K562 (cell line): ENCODE measurements at regions not wholly inside any gene's neighbourhood (a gene's known extent, or its start where the extent isn't known, plus 50 kb on each side); places are given as distances from the start of the nearest gene placed in this dataset.

Source experiments
- ATAC-seq: fragments of 200-7000 bp; cut with Tn5 transposase; 3 replicates; pipeline ENCODE4 v1.9.1; 2020; ENCODE audit warnings: moderate library complexity
- BruUV-seq: library from RNA; stranded (reverse); fragments of 400-500 nt; replicated peaks from 2 replicates; lab custom pipeline; 2021; lab: Mats Ljungman, UMichigan
- CTCF ChIA-PET: fragments of 300-600 bp; formaldehyde crosslinking; extraction: SDS; loops from one replicate; lab custom pipeline; 2021; ENCODE audit warnings: low intra/inter-chr PET ratio; lab: Yijun Ruan, JAX
- POLR2A ChIA-PET: fragments of 300-600, 350-650 bp; sonication (Branson Sonifier 250); formaldehyde crosslinking; extraction: SDS; loops from one replicate; lab custom pipeline; 2021; ENCODE audit warnings: antibody characterized with exemption, inconsistent platforms; lab: Yijun Ruan, JAX
- DNase-seq, 4 experiments: peaks; one replicate each; pipeline versions ENCODE4 v3.0.0 to v3.0.0-alpha.2; 2011 to 2018; ENCODE audit warnings: low spot score in 3 of 4, mixed read lengths in 3 of 4; ENCODE audit errors: extremely low read depth in 1 of 4
- FAIRE-seq: peaks from 2 replicates; lab custom pipeline; 2011; peaks lifted over from hg19 to GRCh38; lab: Jason Lieb, UNC
- H2AFZ ChIP-seq: 2 replicates; pipeline ENCODE4 v1.6.0; 2011; ENCODE audit warnings: low read depth, low read length, control low read depth, inconsistent platforms
- H3K27ac ChIP-seq: fragments of 200-600 bp; 3 replicates; pipeline ENCODE4 v1.8.0; 2011; ENCODE audit warnings: low read depth, mild to moderate bottlenecking, control low read depth, inconsistent platforms, low read length, moderate library complexity, mixed read lengths; ENCODE audit errors: extremely low read depth
- H3K27me3 ChIP-seq, 2 experiments: fragments of 300-600 bp in 1 of 2; 2 replicates in 1 of 2; 3 replicates in 1 of 2; pipeline versions ENCODE4 v1.6.0 to v1.8.0; 2011; ENCODE audit warnings: inconsistent platforms in 2 of 2, low read length in 2 of 2, mild to moderate bottlenecking in 1 of 2, mixed read lengths in 1 of 2, moderate library complexity in 1 of 2; ENCODE audit not compliant: control insufficient read depth in 2 of 2, insufficient read depth in 2 of 2
- H3K36me3 ChIP-seq: fragments of 300-600 bp; 3 replicates; pipeline ENCODE4 v1.8.0; 2011; ENCODE audit warnings: mild to moderate bottlenecking, low read length, inconsistent platforms; ENCODE audit not compliant: control insufficient read depth, insufficient read depth
- H3K4me1 ChIP-seq, 2 experiments: fragments of 200-600 bp in 1 of 2; replicated peaks in 1 of 2; 2 replicates in 1 of 2; 3 replicates in 1 of 2; pipeline versions ENCODE4 v1.5.1 to v1.8.0; 2011; ENCODE audit warnings: inconsistent platforms in 2 of 2, low read length in 2 of 2, mild to moderate bottlenecking in 1 of 2, mixed read lengths in 1 of 2, moderate library complexity in 1 of 2; ENCODE audit not compliant: control insufficient read depth in 2 of 2, insufficient read depth in 2 of 2
- H3K4me2 ChIP-seq: 2 replicates; pipeline ENCODE4 v1.6.1; 2011; ENCODE audit warnings: low read length, control low read depth, inconsistent platforms, mixed read lengths; ENCODE audit not compliant: insufficient read depth
- H3K4me3 ChIP-seq: fragments of 200-600 bp; sonication (generic), shearing (Covaris generic); 2 replicates; pipeline ENCODE4 v1.5.1; 2016; ENCODE audit warnings: control low read depth, inconsistent platforms
- H3K79me2 ChIP-seq: fragments of 200-600 bp; 3 replicates; pipeline ENCODE4 v1.8.0; 2011; ENCODE audit warnings: low read length, inconsistent platforms; ENCODE audit not compliant: control insufficient read depth, insufficient read depth
- H3K9ac ChIP-seq, 2 experiments: 2 replicates each; pipeline versions ENCODE4 v1.6.0 to v1.6.1; 2011; ENCODE audit warnings: low read depth in 2 of 2, low read length in 2 of 2, control low read depth in 1 of 2, inconsistent platforms in 1 of 2, mild to moderate bottlenecking in 1 of 2, mixed read lengths in 1 of 2; ENCODE audit not compliant: insufficient read depth in 1 of 2
- H3K9me1 ChIP-seq: one replicate; pipeline ENCODE4 v1.6.0; 2011; ENCODE audit warnings: inconsistent platforms, mild to moderate bottlenecking, low read length, moderate library complexity; ENCODE audit not compliant: control insufficient read depth, insufficient read depth
- H3K9me3 ChIP-seq: replicated peaks from 2 replicates; pipeline ENCODE4 v1.5.1; 2011; ENCODE audit warnings: low read depth, low read length, inconsistent platforms; ENCODE audit not compliant: control insufficient read depth, insufficient read depth
- H4K20me1 ChIP-seq: replicated peaks from 2 replicates; pipeline ENCODE4 v1.6.1; 2011; ENCODE audit warnings: low read length, inconsistent platforms, mixed read lengths; ENCODE audit not compliant: control insufficient read depth, insufficient read depth
- DPF2 ChIP-seq: fragments of 450-650 bp; IDR thresholded peaks from 2 replicates; pipeline ENCODE4 v1.6.1; 2016
- ETV1 ChIP-seq: fragments of 450-650 bp; conservative IDR thresholded peaks from 2 replicates; pipeline ENCODE4 v1.6.1; 2016; ENCODE audit warnings: missing genetic modification characterization, control low read depth, low read depth, missing compliant biosample characterization
- ETV5 ChIP-seq: sonication (generic); formaldehyde crosslinking; IDR thresholded peaks from 2 replicates; pipeline ENCODE4 v1.4.0; 2020; ENCODE audit warnings: low read depth, mild to moderate bottlenecking, missing genetic modification reagents
- NCOA1 ChIP-seq: fragments of 450-650 bp; IDR thresholded peaks from 2 replicates; pipeline ENCODE4 v1.6.1; 2016; ENCODE audit warnings: low read depth
- SNRNP70 ChIP-seq: fragments of 200-400 bp; formaldehyde crosslinking; optimal IDR thresholded peaks from 2 replicates; pipeline ENCODE3; 2017; ENCODE audit warnings: low read depth, low read length
- TRIM28 ChIP-seq: fragments of 450-650 bp; IDR thresholded peaks from 2 replicates; pipeline ENCODE4 v1.6.1; 2017
- ZNF408 ChIP-seq: fragments of 250-450 bp; sonication (Bioruptor Pico); IDR thresholded peaks from 2 replicates; pipeline ENCODE4 v1.4.0; 2020; ENCODE audit warnings: low read depth, mild to moderate bottlenecking, moderate library complexity
- WGBS: fragments of 100-300 bp; shearing (Covaris generic); methylation state at CpG from one replicate; pipeline ENCODE4 v1.1.6; 2016; ENCODE audit warnings: low coverage, mixed read lengths; ENCODE audit not compliant: insufficient coverage; ENCODE audit errors: missing lambda C conversion rate; 5-methylcytosine and 5-hydroxymethylcytosine counted together
- in situ Hi-C: fragments of 300-500 bp; cut with MboI; formaldehyde crosslinking; loops from 4 replicates; pipeline ENCODE4 v1.15.0; 2018; ENCODE audit warnings: inconsistent platforms, mixed read lengths
- intact Hi-C: fragments of 100-400 bp; cut with micrococcal nuclease; formaldehyde crosslinking; loops from 2 replicates; pipeline ENCODE4 v1.14.2; 2022

- TF ChIP-seq ZNF408 (CRISPR knock-in tag), result no peak
- no peak for TF ChIP-seq ETV5
- no peak for TF ChIP-seq NCOA1
- TF ChIP-seq, all 486 proteins: peak for 0
These were observed 1310.5 kb upstream of the CELF2 start (continued) for GRCh38 chr10:9707216-9707615.

GRCh38 chr10:9709849-9710248, 1307.8 kb upstream of the CELF2 start:
- no peak for ATAC-seq
- no TSS peak for BruUV-seq
- Histone ChIP-seq H4K20me1 (no peaks in the 10 kb centered on the region), H3K36me3 (no peaks in the 10 kb centered on the region), H3K9me3 (no peaks in the 10 kb centered on the region), H3K4me3 (no peak overlapping the region), H3K79me2 (no peaks in the 10 kb centered on the region), H3K9ac (no peak overlapping the region), H3K27ac (no peak overlapping the region), H3K9me1 (no peaks in the 10 kb centered on the region), H3K4me1 (no peaks in the 10 kb centered on the region), H2AFZ (no peak overlapping the region), H3K4me2 (no peak overlapping the region), H3K27me3 (no peaks in the 10 kb centered on the region)
- intact Hi-C loops (no loop called here), in situ Hi-C loops (no loop called here)
- TF ChIP-seq ETV1 (0 out of 2 replicates have a peak, but pooled peaks have one; percentile 14), DPF2 (no peak)
- POLR2A ChIA-PET, result no interaction called here
- no peak for FAIRE-seq
- no peak for DNase-seq
- WGBS, result 6% methylated on average over 3 of the region's 3 CpGs
- CTCF ChIA-PET, result no interaction called here

DNA sequence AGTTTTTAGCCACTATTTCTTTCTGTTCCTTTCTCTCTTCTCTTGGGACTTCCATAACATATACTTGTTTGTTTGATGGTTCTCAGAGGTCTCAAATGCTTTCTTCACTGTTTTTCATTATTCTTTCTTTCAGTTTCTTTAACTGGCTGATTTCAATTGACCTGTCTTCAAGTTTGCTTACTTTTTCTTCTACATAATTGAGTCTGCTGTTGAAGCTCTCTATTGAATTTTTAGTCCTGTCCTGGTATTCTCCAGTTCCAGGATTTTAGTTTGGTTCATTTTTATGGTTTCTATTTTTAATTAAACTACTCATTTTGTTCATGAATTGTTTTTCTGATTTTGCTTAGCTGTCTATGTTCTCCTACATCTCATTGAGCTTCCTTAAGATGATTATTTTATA, 1305.3 kb upstream of the CELF2 start:
- Histone ChIP-seq H3K4me3 (no peak overlapping the region), H3K9ac (no peak overlapping the region), H3K27me3 (no peaks in the 10 kb centered on the region), H3K4me1 (no peaks in the 10 kb centered on the region), H3K9me1 (no peaks in the 10 kb centered on the region), H3K4me2 (no peak overlapping the region), H2AFZ (no peak overlapping the region), H4K20me1 (no peaks in the 10 kb centered on the region), H3K79me2 (no peaks in the 10 kb centered on the region), H3K36me3 (no peaks in the 10 kb centered on the region), H3K27ac (no peak overlapping the region), H3K9me3 (no peaks in the 10 kb centered on the region)
- ATAC-seq (no peak), DNase-seq (no peak), FAIRE-seq (no peak)
- no peak for TF ChIP-seq SNRNP70
- TF ChIP-seq TRIM28, result peak; percentile 46; the same call in 1 of the 2 replicates
- intact Hi-C loops, result no loop called here
- CTCF ChIA-PET, result no interaction called here
- BruUV-seq, result no TSS peak
- POLR2A ChIA-PET, result no interaction called here
- in situ Hi-C loops, result no loop called here
